CD4-positive, alpha-beta T cell treated with Interleukin-10 for 1 hour (primary cell): ENCODE measurements at regions not wholly inside any gene's neighbourhood (a gene's known extent, or its start where the extent isn't known, plus 50 kb on each side); places are given as distances from the start of the nearest gene placed in this dataset.

Experiments
- DNase-seq: peaks from one replicate; pipeline ENCODE4 v3.0.0-alpha.2; 2020

DNA sequence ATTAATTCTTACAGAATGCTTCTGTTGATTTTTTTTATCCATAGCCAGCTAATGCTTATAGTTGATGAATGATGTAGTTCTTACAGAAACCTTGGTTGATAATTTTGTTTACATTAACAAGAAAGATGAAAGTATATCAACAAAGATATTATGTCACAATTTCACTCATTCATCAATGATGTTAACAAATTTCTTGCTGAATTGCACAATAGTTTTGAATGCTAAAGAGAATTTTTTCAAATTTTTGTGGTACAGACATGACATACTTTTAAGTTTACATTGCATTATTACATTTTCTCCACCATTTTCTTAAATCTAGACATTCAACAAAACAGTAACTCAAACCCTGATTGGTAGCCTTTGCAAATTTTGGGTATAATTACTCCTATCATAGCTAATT, 236.3 kb downstream of the FOXD2 start:
- DNase-seq: no peak

DNA sequence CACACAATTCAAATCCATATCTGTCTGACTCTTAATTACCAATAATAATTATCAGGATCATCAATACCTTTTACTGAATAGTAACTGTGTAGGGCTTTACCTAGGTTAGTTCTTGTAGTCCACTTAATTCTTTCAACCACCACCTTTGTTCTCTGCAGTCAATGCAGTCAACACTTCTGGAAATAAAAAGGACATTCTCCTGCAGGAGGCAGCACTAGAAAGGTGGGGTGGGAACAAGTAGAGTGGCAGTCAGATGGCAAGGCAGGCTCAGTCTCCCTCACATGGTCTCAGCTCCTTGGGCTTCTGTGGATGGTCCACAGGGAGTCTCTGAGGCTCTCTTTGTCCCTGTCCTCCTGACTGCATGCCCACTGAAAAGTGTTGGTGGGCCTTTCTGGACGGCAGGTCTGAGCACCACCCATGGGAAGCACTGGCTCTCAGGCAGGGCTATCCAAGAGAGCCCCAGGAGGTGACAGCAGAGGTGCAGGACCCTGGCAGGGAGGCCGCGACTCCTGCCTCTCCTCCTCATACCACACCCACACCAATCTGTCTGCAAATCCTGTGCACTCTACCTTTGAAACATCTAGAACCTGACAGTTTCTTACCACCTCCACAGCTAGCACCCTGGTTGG, 237.3 kb downstream of the FOXD2 start:
- no peak for DNase-seq

DNA sequence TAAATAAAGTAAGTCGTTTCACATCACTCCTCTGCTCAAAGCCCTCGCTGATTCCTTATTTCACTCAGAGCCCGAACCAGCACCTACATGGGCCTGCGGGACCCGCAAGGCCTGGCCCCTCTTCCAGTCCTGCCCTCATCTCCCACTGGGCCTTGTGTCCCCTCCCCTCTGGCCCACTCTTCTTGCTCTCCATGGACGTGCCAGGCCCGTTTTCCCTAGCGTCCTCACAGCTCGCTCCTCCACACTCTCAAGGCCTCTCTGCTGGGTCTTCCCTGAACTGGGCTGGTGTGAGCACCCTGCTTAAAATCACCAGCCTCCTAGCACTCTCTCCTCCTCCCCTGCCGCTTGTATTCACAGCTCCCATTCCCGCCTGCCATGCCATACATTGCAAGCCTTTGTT, 237.9 kb downstream of the FOXD2 start:
- DNase-seq: no peak

DNA sequence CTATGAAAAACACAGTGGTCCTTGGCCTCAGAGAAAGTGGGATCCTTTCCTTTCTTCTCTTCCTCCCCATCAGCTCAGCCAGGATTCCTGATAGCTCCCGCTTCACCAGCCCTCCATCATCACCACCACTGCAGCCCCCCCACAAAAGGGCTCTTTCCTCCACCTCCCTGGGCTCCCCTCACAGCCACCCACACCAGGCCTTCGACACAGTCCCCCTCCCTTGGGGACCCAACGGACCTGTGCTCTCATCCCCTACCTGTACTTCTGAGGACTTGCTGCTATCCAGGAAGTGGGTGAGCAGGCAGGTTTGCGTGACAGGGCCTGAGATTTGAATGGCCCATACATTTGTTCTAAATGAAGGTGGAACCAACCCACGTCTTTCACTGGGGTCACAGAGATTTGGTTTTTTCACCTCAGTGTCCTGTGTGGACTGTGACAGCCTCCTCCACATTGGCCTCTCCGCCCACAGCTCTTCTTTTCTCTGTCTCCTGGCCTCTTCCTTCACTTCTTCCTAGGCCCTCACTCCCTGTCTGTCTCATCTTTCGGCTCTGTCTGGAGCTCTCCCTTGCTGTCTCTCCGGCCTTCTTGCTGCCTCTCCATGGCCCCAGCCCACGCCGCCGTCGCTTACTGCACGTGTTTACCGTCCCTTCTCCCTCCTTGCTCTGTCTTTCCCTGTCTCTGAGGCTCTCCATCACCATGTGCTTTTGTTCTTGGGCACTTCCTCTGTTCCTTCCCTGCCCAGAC, 238.6 kb downstream of the FOXD2 start:
- no peak for DNase-seq

DNA sequence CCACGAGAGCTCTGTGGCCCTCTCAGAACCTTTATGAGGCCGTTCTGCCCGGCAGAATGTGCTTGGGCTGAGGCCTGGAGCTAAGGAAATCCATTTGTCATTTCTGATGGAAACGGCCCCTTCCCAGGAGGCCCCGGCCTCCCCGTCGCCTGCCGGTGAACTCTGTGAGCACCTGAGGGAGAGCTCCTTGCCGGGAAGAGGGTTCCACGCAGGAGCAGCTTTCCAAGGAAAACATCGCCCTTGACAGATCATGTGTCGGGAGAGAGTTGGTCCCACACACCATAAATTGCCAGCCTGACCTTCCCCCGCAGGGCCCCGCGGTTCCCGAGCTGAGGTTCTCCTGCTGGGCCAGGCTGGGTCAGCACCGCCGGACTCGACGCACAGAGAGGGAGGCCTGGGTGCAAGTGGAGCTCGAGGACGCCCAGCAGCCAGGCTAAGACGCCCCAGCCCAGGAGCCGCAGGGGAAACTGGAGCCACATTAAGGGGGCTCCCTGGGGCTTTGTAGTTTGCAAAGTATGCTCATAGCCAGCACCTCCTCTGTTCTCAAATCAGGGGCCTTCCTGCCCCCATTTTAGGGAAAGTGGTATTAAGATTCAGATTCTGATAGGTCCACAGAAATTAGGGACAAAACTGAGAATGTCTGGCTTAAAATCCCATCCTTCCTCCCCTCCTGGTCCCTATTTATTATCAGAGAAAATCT, 239.5 kb downstream of the FOXD2 start:
- DNase-seq: no peak

DNA sequence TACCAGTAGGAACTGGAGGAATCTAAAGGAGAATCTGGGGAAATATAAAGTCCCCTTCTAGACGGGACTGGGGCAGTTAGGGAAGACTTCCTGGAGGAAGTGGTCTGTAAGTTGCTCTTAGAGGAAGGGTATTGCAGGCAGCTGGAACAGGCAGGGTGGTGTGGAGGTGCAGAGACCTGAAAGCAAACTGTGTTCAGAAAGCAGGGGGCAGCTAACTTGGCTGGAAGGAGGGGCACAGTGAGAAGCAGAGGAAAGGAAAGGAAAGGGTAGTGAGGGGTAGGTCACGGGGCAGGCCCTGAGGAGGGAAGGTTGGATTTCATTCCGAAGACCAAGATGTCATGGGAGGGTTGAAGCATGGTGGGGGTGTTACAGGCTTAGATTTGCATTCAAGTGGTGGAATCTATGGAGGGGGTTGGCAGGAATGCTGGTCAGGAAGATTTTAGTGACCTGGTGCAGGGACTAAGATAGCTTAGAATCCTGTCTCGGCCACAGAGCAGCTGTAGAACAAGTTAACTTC, 240.7 kb downstream of the FOXD2 start:
- DNase-seq: no peak

DNA sequence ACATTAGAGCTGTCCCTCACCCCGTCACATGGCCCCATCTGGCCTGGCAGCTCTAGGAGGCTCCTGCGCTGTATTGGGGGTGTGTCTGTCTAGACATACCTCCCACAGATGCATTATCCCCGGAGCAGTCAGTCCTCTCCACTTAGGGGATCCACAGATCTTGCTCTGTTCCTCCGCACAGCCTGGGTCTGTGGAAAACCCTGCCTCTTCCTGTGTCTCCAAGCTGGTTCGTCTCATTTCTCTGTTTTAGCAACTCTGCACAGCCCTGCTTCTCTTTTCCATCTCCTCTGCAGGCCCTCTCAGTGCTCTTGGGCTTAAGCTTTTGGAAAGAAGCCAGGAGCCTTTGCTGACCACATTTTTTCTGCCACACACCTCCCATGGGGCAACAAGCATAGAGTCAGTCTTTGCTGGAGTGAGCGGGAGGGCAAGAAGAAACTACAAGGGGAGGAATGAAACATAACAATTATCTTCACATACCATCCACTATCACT, 241.5 kb downstream of the FOXD2 start:
- no peak for DNase-seq

DNA sequence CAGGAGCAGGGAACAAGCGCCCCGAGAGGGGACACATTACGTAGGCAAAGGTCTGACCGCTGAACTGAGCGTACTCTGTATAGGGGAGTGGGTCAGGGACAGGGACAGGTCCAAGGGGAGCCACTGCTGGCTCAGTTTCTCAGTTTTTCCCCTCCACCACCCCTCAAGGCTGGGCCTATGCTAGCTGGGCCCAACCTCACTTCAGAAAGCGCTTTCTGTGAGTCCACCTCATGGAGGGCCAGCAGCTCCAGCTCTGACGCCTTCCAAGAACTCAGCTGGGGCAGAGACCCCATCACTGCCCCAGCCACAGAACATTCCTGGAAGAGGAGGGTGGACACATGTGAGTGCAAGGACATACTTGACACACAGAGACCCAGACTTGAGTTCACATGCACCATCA, 242.0 kb downstream of the FOXD2 start:
- no peak for DNase-seq

DNA sequence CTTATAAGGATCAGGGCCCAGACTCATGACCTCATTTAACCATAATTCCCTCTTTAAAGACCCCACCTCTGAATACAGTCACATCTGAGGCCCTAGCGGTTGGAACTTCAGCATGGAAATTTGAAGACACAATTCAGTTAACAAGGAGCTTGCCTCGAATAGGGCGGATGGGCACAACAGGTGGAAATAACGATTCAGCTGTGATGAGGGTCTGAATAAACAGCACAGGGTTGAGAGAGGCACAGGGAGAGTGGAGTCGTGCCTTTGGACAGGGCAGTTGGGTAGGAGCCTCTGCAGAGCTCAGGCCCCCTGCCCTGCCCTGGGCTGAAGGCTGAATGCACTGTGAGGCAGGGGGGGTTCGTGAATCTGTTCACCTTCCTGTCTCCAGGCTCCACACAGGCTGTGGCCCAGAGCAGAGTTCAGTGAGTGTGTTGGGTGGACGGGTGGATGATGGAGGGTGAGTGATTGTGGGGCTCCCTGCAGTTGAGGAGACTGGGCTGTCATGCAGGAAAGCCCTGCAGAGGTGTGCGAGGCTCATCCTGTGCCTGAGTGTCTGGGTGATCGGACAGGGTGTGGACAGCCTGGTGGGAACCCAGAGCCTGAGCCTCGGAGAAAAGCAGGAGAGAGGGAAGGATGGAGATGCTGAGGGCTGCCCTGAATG, 243.1 kb downstream of the FOXD2 start:
- DNase-seq: no peak

DNA sequence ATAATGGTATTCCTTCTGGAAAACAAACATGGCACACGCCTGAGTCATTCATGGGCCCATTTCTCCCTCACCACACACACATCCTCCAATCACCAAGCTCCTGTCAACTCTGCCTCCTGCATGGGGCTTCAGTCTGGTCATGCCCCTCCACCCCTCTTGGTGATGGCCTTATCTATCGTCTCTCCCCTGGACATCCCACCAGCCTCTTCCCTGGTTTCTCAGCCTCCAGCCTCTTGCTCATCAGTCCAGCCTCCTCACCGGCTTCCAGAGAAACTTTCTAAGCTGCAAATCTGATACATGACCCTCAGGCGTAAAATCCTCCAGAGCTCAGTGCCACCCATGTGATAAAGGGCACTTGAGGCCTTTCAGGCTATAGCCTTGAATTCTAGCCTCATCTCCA, 243.9 kb downstream of the FOXD2 start:
- no peak for DNase-seq

DNA sequence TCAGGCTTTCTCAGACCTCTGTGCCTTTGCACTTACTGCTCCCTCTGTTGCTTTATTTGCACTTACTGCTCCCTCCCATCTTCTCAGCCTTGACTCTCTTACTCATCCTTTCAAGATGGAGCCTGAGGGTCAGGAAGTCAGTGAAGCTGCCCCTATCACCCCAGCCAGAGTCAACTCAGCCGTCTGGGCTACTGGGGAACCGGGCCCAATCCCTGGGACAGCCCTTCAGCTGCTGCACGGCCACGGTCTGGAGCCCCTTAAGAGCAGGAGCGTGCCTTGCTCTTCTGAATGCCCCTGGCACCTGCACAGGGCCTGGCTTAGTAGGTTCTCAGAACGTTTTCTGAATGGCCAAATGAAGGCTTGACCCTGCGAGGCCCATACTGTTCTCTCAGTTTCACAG, 244.4 kb downstream of the FOXD2 start:
- no peak for DNase-seq

DNA sequence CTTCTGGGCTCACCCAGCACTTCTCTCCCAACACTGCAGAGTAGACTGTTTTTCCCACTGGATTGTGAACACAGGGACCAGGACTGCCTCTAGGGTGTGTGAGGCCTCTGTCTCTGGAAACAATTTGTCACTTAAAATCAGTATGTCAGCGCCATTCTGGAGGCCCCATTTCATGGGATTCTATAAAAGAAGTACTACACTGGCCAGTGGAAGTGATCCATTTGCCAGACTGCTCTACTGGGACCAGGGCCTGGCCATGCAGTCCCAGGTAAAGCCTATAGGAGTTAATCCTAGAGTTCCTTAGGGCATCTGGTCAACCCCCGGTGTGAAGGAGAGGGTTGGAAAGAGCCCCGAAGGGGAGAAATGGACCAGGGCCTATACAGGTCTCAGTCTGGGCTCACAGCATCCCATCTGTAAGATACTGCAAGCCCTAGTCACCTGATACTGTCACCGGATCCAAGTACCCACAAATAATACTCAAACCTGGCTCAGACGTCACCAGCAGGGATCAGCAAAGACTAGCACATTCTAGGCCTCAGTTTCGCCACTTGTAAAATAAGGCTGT, 245.0 kb downstream of the FOXD2 start:
- no peak for DNase-seq

DNA sequence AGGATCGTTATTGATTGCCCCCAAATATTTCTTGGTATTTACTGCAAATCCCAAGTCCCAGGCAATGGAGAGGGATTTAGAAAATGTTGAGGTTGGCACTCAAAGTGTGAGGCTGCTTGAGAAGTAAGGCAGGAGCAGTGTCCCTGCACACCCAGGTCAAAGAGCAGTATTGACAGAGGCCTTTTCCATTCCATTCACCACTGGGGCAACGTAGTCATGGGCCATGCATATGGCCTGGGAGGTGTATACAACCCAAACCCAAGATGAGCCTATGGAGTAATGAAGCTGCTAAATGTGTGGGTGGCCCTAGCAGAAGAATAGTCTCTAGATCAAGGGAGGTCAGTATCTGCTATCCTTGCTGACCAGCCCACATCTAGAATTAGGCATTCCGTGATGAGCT, 245.6 kb downstream of the FOXD2 start:
- no peak for DNase-seq

DNA sequence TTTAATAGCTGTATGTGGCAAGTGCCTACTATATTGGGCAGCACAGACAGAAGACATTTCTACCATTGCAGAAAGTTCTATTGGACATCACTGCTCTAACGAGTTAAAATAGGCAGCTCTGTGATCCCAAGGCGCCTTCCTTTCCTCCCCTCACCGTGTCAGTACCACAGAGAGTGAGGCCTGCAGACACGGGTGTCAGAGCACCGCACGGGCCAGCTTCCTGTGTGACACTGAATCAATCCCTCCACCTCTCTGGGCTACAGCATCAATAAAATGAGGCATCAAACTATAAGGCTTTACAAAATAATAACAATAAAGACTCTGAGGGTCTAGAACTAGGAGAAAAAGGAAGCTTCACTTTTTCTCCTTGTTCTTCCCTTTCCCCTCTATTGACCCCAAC, 246.7 kb downstream of the FOXD2 start:
- DNase-seq: no peak

DNA sequence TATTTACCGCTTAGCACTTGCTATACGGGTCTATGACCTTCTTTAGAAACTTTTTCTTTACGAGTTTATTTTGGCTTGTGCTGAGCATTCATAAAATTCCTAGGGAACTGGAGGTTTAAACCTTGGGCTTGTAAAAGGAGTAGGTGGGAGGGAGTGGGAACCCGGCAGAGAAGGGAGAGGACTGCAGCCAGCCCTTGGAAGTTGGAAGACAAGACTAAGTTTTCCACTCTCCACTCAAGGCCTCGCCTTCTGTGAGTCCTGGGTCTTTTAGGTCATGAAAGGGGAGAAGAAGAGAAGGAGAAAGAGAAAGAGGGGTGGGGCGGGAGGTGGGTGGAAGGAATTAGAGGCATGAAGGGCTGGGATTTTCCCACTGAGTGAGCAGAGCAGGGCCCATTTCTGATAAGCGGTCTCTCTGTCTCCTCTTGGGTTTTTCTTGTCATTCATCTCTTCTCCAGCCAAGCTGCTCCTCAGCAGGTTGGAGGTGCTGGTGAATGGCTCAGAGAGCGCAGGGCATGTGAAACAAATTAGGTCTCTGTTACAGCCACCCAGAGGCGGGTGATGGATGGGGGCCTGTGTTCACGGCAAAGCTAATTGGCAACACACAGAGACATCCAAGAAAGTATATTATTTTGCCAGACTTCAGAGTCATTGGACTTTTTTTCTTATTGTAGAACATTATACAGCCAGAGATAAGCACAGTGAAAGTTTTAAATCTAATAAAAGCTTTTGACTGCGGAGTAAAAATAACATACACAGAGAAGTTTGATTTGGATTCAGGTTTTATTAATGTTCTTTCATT, 247.3 kb downstream of the FOXD2 start:
- DNase-seq: no peak

DNA sequence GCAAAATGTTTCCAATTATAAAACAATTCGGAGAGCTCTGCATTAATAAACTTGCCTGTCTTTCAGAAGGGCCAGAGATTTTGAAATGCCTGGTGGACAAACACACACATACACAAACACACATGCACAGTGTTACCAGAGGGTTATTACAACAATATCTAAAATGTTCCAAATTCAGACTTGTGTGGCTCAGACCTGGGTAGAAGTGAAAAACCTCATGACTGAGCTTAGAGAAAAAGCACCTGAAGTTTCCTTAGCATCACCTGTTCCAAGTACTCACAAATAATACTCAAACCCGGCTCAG, 247.9 kb downstream of the FOXD2 start:
- no peak for DNase-seq

DNA sequence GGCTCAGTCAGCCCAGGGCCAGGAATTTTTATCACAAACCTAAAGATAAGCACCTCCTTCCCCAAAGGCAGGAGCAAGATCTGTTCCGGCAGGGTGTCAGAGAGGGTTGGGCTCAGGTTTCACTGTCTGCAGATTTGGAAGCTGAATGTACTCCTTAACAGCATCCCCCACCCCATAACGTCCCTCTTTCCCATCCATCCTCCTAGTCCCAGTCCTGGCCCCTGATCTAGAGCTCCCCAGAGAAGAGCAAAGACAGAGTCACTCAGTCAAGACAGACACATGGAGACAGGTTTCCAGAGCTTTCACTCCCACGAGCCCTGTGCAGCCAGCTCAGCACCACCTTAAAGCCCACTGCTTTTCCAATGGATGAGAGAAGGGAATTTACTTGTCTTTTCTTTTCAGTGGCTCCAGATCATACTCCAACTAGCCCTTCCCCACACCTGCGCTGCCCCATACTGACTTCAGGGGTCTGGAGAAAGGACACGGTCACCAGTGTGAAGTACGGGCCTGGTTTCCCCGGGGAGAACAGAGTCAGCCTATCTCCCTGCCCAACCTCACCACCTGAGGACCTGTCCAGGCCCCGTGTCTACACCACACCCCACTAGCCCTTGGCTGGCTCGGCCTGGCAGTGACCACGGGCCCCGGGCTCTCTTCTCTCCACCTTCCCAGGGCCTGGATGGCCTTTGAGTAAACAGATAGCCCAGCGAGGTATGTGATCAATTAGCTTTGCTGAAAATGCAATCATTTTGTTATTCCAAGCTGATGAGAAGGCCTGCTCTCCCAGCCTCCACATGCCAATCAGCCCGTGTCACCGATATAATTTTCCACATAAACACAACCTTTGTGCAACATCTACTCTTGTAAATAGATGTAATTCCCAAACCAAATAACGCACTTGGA, 249.1 kb downstream of the FOXD2 start:
- DNase-seq: no peak

DNA sequence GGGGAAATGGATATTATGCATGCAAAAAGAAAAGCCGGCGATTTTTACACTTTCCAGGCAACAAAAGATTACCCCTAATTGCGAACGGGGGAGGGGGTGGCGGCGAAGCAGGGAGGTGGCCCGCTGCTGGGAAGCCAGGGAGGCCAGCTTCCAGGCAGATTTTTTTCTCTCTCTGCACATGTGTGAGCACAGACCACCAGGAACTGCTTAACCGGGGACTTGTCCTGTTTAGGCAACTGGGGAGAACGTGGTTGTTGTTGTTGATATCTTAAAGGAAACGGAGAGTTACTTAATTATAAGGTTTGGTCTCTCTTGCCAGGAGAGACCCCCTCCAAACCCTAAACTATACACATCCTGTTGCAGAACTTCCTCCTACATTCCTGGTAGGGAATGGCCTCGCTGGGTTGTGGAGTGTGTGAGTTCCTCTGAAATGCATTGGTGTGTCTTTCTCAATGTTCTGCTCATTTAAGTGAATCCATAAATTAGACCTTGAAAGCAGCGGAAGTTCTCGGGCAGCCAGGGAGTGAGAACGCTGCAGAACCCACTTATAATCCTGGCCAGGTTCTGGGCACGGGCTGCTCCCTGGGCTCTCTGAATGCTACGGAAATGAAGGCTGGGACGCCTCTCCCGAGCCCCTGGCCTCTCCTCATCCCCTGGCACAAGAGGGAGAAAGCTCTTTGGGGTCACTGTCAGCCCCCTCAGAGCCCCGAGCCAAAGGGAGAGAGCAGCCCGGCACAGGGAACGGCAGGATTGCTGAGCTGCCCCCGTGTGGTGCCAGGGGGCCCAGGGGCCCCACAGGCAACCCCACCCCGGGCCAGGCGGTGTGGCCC, 250.0 kb downstream of the FOXD2 start:
- no peak for DNase-seq

DNA sequence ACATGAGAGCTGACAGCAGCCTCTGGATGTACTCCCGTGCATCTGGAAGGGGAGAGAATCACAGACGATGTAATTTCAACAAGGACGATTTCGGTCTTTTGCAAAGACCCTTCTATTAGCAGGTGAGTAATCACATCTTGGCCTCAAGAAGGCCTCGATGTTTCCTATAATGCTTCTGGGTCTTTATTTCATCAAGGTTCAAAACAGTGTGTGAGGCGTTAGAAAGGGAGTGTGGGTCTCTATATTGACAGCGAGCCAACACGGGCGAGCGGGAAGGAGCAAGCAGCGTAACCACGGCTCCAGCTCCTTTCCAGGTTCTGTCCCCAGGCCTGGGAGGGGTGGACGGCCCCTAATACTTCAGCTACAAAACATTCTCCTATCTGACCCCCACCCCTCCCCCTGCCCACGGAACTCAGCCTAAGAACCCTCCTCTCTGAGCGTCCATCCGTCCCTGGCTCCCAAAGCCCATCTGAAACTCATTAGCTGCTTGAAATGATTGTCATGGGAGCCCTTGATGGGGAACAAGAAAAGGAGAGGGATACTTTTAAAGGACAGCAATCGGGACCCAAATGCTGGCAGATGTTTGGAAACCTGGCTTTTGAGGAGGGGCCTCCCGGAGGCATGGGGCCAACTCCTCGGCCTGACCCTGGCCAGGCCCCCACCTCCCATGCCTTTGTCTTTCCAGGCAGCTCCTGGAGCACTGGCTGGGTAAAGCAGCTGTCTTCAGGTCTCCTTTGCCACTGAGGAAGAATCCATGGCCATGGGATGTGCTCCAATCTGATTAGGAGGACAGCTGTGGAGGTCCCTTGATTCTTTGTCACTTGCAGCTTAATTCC, 250.8 kb downstream of the FOXD2 start:
- no peak for DNase-seq
